ENCODE measurements at regions not wholly inside any gene's neighbourhood (a gene's known extent, or its start where the extent isn't known, plus 50 kb on each side); places are given as distances from the start of the nearest gene placed in this dataset.

GRCh38 chr13:40309881-40310280 lies 356.6 kb downstream of the FOXO1 start:
- no peak for TF ChIP-seq FOXM1 (IDR thresholded peaks at IDR 0.05; ENCODE audit: borderline replicate concordance)
- TF ChIP-seq TARDBP (IDR thresholded peaks at IDR 0.05) = no peak
- no peak for TF ChIP-seq HDGF (IDR thresholded peaks at IDR 0.05; ENCODE audit: borderline replicate concordance)
- TF ChIP-seq ARNT (IDR thresholded peaks at IDR 0.05) = no peak
- no peak for TF ChIP-seq LEF1 (IDR thresholded peaks at IDR 0.05; ENCODE audit: borderline replicate concordance)
- TF ChIP-seq SUZ12 (IDR thresholded peaks at IDR 0.05) = no peak
- TF ChIP-seq NFRKB (IDR thresholded peaks at IDR 0.05) = no peak
- TF ChIP-seq, protein P1, sequence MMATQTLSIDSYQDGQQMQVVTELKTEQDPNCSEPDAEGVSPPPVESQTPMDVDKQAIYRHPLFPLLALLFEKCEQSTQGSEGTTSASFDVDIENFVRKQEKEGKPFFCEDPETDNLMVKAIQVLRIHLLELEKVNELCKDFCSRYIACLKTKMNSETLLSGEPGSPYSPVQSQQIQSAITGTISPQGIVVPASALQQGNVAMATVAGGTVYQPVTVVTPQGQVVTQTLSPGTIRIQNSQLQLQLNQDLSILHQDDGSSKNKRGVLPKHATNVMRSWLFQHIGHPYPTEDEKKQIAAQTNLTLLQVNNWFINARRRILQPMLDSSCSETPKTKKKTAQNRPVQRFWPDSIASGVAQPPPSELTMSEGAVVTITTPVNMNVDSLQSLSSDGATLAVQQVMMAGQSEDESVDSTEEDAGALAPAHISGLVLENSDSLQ (IDR thresholded peaks at IDR 0.05) = no peak
- no peak for TF ChIP-seq CTBP1 (IDR thresholded peaks at IDR 0.05; ENCODE audit: borderline replicate concordance)
- no peak for TF ChIP-seq FOXA1 (IDR thresholded peaks at IDR 0.05)
- no peak for TF ChIP-seq SP1 (IDR thresholded peaks at IDR 0.05)
- no peak for TF ChIP-seq L3MBTL2 (conservative IDR thresholded peaks at IDR 0.05)
- no peak for TF ChIP-seq BHLHE40 (IDR thresholded peaks at IDR 0.05; ENCODE audit: borderline replicate concordance)
- TF ChIP-seq ZNF384 (IDR thresholded peaks at IDR 0.05) = no peak
- no peak for TF ChIP-seq ELF4 (IDR thresholded peaks at IDR 0.05)
- no peak for TF ChIP-seq FOXK2 (IDR thresholded peaks at IDR 0.05)
- POLR2A ChIA-PET = no interaction called here
- CTCF ChIA-PET = no interaction called here
- no peak for DNase-seq (ENCODE audit: extremely low spot score)

DNA sequence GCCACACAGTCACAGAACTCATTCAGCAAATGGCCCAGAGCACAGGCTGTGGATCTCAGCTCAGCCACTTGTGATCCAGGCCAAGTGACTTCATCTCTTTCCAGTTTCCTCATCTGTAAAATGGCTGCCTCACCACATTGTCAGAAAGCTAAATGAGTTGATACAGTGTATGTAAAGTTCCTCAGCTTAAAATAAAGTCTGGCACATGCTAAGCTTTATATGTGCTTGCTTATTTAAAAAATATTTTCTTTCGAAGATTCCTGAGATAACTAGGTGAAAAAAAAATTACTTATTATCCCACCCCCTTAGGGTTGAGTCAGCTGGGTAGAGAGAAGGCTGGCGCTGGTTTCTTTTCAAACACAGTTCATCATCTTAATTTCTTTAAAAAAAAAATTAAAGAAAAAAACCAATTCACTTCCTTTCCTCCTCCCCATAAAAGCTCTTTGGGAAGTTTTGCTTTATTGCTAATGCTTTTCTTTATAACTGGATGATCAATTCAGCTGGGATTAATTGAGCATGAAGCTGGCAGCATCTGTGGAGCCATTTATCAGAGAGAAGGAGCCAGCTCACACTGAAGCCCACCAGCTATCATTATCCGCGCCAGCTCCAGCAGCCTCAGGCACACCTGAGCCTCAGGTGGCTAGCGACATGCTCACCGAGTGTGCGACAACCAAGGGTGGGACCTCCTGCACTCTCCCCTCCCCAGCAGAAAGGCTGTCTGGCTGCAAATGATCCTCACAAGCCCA lies 354.9 kb downstream of the FOXO1 start:
- DNase-seq (ENCODE audit: extremely low spot score) = no peak
- TF ChIP-seq TARDBP (IDR thresholded peaks at IDR 0.05) = no peak
- TF ChIP-seq LEF1 (IDR thresholded peaks at IDR 0.05; ENCODE audit: borderline replicate concordance) = no peak
- no peak for TF ChIP-seq FOXM1 (IDR thresholded peaks at IDR 0.05; ENCODE audit: borderline replicate concordance)
- no peak for TF ChIP-seq FOXA1 (IDR thresholded peaks at IDR 0.05)
- no peak for TF ChIP-seq FOXK2 (IDR thresholded peaks at IDR 0.05)
- ChIA-PET CTCF (interaction anchor here (0.7 kb wide), 1 partner anchor 1619 kb away, joined by 3 read pairs; no protein-coding TSS in a partner anchor), POLR2A (no interaction called here)

- no peak for TF ChIP-seq HDGF (IDR thresholded peaks at IDR 0.05; ENCODE audit: borderline replicate concordance)
- TF ChIP-seq SUZ12 (IDR thresholded peaks at IDR 0.05) = no peak
- TF ChIP-seq ELF4 (IDR thresholded peaks at IDR 0.05) = no peak
- TF ChIP-seq L3MBTL2 (conservative IDR thresholded peaks at IDR 0.05) = no peak
- TF ChIP-seq, protein P1 (IDR thresholded peaks at IDR 0.05) = no peak
- TF ChIP-seq FOXK2 (IDR thresholded peaks at IDR 0.05) = no peak
- TF ChIP-seq SP1 (IDR thresholded peaks at IDR 0.05) = no peak
- no peak for TF ChIP-seq CTBP1 (IDR thresholded peaks at IDR 0.05; ENCODE audit: borderline replicate concordance)
- no peak for TF ChIP-seq BHLHE40 (IDR thresholded peaks at IDR 0.05; ENCODE audit: borderline replicate concordance)
- TF ChIP-seq FOXM1 (IDR thresholded peaks at IDR 0.05; ENCODE audit: borderline replicate concordance) = no peak
- CTCF ChIA-PET = no interaction called here
- POLR2A ChIA-PET = no interaction called here
Measured at GRCh38 chr13:40313269-40314200, 352.9 kb downstream of the FOXO1 start.

GRCh38 chr13:40315416-40316064 lies 350.9 kb downstream of the FOXO1 start:
- no peak for DNase-seq (ENCODE audit: extremely low spot score)
- CTCF ChIA-PET = interaction anchor here (0.6 to 0.7 kb wide), 2 partner anchors 14 to 128 kb away, joined by 3 to 7 read pairs; no protein-coding TSS in a partner anchor
- POLR2A ChIA-PET = no interaction called here
- TF ChIP-seq HDGF (IDR thresholded peaks at IDR 0.05; ENCODE audit: borderline replicate concordance) (no peak), BHLHE40 (IDR thresholded peaks at IDR 0.05; ENCODE audit: borderline replicate concordance) (no peak), FOXK2 (IDR thresholded peaks at IDR 0.05) (no peak), ZNF384 (IDR thresholded peaks at IDR 0.05) (no peak), TARDBP (IDR thresholded peaks at IDR 0.05) (no peak), SP1 (IDR thresholded peaks at IDR 0.05) (no peak), SUZ12 (IDR thresholded peaks at IDR 0.05) (no peak), CTBP1 (IDR thresholded peaks at IDR 0.05; ENCODE audit: borderline replicate concordance) (no peak), NFRKB (IDR thresholded peaks at IDR 0.05) (no peak), FOXA1 (IDR thresholded peaks at IDR 0.05) (no peak), FOXM1 (IDR thresholded peaks at IDR 0.05; ENCODE audit: borderline replicate concordance) (no peak), ELF4 (IDR thresholded peaks at IDR 0.05) (no peak), ARNT (IDR thresholded peaks at IDR 0.05) (no peak), LEF1 (IDR thresholded peaks at IDR 0.05; ENCODE audit: borderline replicate concordance) (no peak), L3MBTL2 (conservative IDR thresholded peaks at IDR 0.05) (no peak)
- TF ChIP-seq, protein P1 (IDR thresholded peaks at IDR 0.05) = no peak

More at GRCh38 chr13:40313269-40314200, 352.9 kb downstream of the FOXO1 start:
- DNase-seq (ENCODE audit: extremely low spot score) = no peak

GRCh38 chr13:40316301-40316700 lies 350.1 kb downstream of the FOXO1 start:
- POLR2A ChIA-PET = no interaction called here
- DNase-seq (ENCODE audit: extremely low spot score) = no peak
- TF ChIP-seq FOXK2 (IDR thresholded peaks at IDR 0.05) (no peak), SUZ12 (IDR thresholded peaks at IDR 0.05) (no peak), BHLHE40 (IDR thresholded peaks at IDR 0.05; ENCODE audit: borderline replicate concordance) (no peak), NFRKB (IDR thresholded peaks at IDR 0.05) (no peak), FOXM1 (IDR thresholded peaks at IDR 0.05; ENCODE audit: borderline replicate concordance) (no peak), HDGF (IDR thresholded peaks at IDR 0.05; ENCODE audit: borderline replicate concordance) (no peak), CTBP1 (IDR thresholded peaks at IDR 0.05; ENCODE audit: borderline replicate concordance) (no peak), ARNT (IDR thresholded peaks at IDR 0.05) (no peak), LEF1 (IDR thresholded peaks at IDR 0.05; ENCODE audit: borderline replicate concordance) (no peak), SP1 (IDR thresholded peaks at IDR 0.05) (no peak), L3MBTL2 (conservative IDR thresholded peaks at IDR 0.05) (no peak), ZNF384 (IDR thresholded peaks at IDR 0.05) (no peak), ELF4 (IDR thresholded peaks at IDR 0.05) (no peak), FOXA1 (IDR thresholded peaks at IDR 0.05) (no peak)
- TF ChIP-seq, protein P1 (IDR thresholded peaks at IDR 0.05) = no peak
- CTCF ChIA-PET = no interaction called here
